Liver (tissue), 7 donors: ENCODE measurements at regions not wholly inside any gene's neighbourhood (a gene's known extent, or its start where the extent isn't known, plus 50 kb on each side); places are given as distances from the start of the nearest gene placed in this dataset.

ENCODE experiments used
- DNase-seq: peaks from one replicate; pipeline ENCODE4 v3.0.0-alpha.2; 2017; ENCODE audit warnings: low spot score
- H3K27ac ChIP-seq, 2 donors: one replicate each; pipeline ENCODE4 v1.7.0; 2013; ENCODE audit warnings: inconsistent platforms in 2 of 2, low read length in 2 of 2, control low read depth in 1 of 2, low read depth in 1 of 2, mild to moderate bottlenecking in 1 of 2
- H3K27me3 ChIP-seq, 4 donors: one replicate each; pipeline versions ENCODE4 v1.6.1 to v1.7.0; 2013; ENCODE audit warnings: low read length in 3 of 4, inconsistent platforms in 1 of 4, mild to moderate bottlenecking in 1 of 4, moderate library complexity in 1 of 4; ENCODE audit not compliant: control insufficient read depth in 4 of 4, insufficient read depth in 4 of 4
- H3K36me3 ChIP-seq, 4 donors: one replicate each; pipeline versions ENCODE4 v1.6.1 to v1.7.0; 2013; ENCODE audit warnings: low read length in 3 of 4, mild to moderate bottlenecking in 3 of 4, low read depth in 1 of 4, moderate library complexity in 1 of 4; ENCODE audit not compliant: control insufficient read depth in 4 of 4, insufficient read depth in 3 of 4
- H3K4me1 ChIP-seq, 4 donors: one replicate each; pipeline versions ENCODE4 v1.6.1 to v1.7.0; 2013; ENCODE audit warnings: low read length in 3 of 4, mild to moderate bottlenecking in 3 of 4, moderate library complexity in 1 of 4; ENCODE audit not compliant: control insufficient read depth in 4 of 4, insufficient read depth in 4 of 4
- H3K4me3 ChIP-seq, 3 donors: one replicate each; pipeline versions ENCODE4 v1.6.1 to v1.7.0; 2013; ENCODE audit warnings: low read length in 3 of 3, control low read depth in 1 of 3, low read depth in 1 of 3, mild to moderate bottlenecking in 1 of 3
- H3K9ac ChIP-seq, 2 donors: one replicate each; pipeline ENCODE4 v1.7.0; 2013; ENCODE audit warnings: low read length in 2 of 2, mild to moderate bottlenecking in 2 of 2, moderate library complexity in 2 of 2, control low read depth in 1 of 2, low read depth in 1 of 2
- H3K9me3 ChIP-seq, 4 donors: one replicate each; pipeline versions ENCODE4 v1.6.1 to v1.7.0; 2013; ENCODE audit warnings: low read length in 3 of 4; ENCODE audit not compliant: control insufficient read depth in 4 of 4
- EGR1 ChIP-seq, 2 donors: IDR thresholded peaks; 2 replicates each; pipeline ENCODE4 v1.6.1; 2016 to 2018; ENCODE audit warnings: antibody characterized with exemption in 2 of 2, low read depth in 2 of 2
- FOXA1 ChIP-seq: IDR thresholded peaks from 2 replicates; pipeline ENCODE4 v1.6.1; 2016; ENCODE audit warnings: antibody characterized with exemption
- FOXA2 ChIP-seq: IDR thresholded peaks from 2 replicates; pipeline ENCODE4 v1.6.1; 2016; ENCODE audit warnings: antibody characterized with exemption
- GABPA ChIP-seq, 2 donors: IDR thresholded peaks in 1 of 2; conservative IDR thresholded peaks in 1 of 2; 2 replicates each; pipeline ENCODE4 v1.6.1; 2016; ENCODE audit warnings: antibody characterized with exemption in 2 of 2, mild to moderate bottlenecking in 1 of 2, moderate library complexity in 1 of 2
- HNF4A ChIP-seq, 2 donors: conservative IDR thresholded peaks; 2 replicates each; pipeline ENCODE4 v1.6.1; 2016; ENCODE audit warnings: antibody characterized with exemption in 2 of 2, mild to moderate bottlenecking in 2 of 2
- HNF4G ChIP-seq: IDR thresholded peaks from 2 replicates; pipeline ENCODE4 v1.6.1; 2016; ENCODE audit warnings: antibody characterized with exemption
- JUND ChIP-seq, 2 donors: IDR thresholded peaks; 2 replicates each; pipeline ENCODE4 v1.6.1; 2016; ENCODE audit warnings: antibody characterized with exemption in 2 of 2
- NR2F2 ChIP-seq: IDR thresholded peaks from 2 replicates; pipeline ENCODE4 v1.6.1; 2016; ENCODE audit warnings: antibody characterized with exemption
- REST ChIP-seq: IDR thresholded peaks from 2 replicates; pipeline ENCODE4 v1.6.1; 2016; ENCODE audit warnings: antibody characterized with exemption, mild to moderate bottlenecking
- RXRA ChIP-seq, 2 donors: IDR thresholded peaks; 2 replicates each; pipeline ENCODE4 v1.6.1; 2017 to 2018; ENCODE audit warnings: antibody characterized with exemption in 2 of 2, mild to moderate bottlenecking in 1 of 2
- SP1 ChIP-seq: IDR thresholded peaks from 2 replicates; pipeline ENCODE4 v1.6.1; 2018; ENCODE audit warnings: antibody characterized with exemption, mild to moderate bottlenecking
- TAF1 ChIP-seq: conservative IDR thresholded peaks from 2 replicates; pipeline ENCODE4 v1.6.1; 2016; ENCODE audit warnings: antibody characterized with exemption, mild to moderate bottlenecking
- WGBS: extraction: QIAGEN DNeasy Blood & Tissue Kit; methylation state at CpG from one replicate; pipeline ENCODE4 v1.1.7; 2013; 5-methylcytosine and 5-hydroxymethylcytosine counted together
- TF ChIP-seq, protein P1 (sequence below): IDR thresholded peaks from 2 replicates; pipeline ENCODE4 v1.6.1; 2016; ENCODE audit warnings: antibody characterized with exemption
- TF ChIP-seq, protein P2 (sequence below): IDR thresholded peaks from 2 replicates; pipeline ENCODE4 v1.6.1; 2016; ENCODE audit warnings: antibody characterized with exemption
- donor health status: healthy.
- donor health status: healthy.
- donor health status: healthy.
- donor health status: healthy.

GRCh38 chr5:52491818-52492217, 295.9 kb upstream of the ITGA1 start:
- H3K4me3 ChIP-seq, result no peak overlapping the region
- H3K9me3 ChIP-seq, result no peaks in the 10 kb centered on the region
- no peak for DNase-seq
- H3K9ac ChIP-seq, result no peak overlapping the region
- no peaks in the 10 kb centered on the region for H3K36me3 ChIP-seq
- no peaks in the 10 kb centered on the region for H3K27me3 ChIP-seq
- H3K4me1 ChIP-seq, result no peaks in the 10 kb centered on the region
- H3K27ac ChIP-seq, result no peak overlapping the region
- TF ChIP-seq NR2F2 (no peak), JUND (IDR thresholded peaks at IDR 0.05) (no peak), SP1 (no peak), GABPA (IDR thresholded peaks at IDR 0.05 in 1 of 2, conservative IDR thresholded peaks at IDR 0.05 in 1 of 2) (no peak), RXRA (IDR thresholded peaks at IDR 0.05) (no peak), HNF4A (conservative IDR thresholded peaks at IDR 0.05) (no peak), HNF4G (no peak), TAF1 (no peak), FOXA2 (no peak), FOXA1 (no peak), EGR1 (IDR thresholded peaks at IDR 0.05; ENCODE audit: low read depth in 2 of 2) (no peak)
- TF ChIP-seq, protein P1, sequence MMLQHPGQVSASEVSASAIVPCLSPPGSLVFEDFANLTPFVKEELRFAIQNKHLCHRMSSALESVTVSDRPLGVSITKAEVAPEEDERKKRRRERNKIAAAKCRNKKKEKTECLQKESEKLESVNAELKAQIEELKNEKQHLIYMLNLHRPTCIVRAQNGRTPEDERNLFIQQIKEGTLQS, result no peak

- Histone ChIP-seq H3K4me1 (no peaks in the 10 kb centered on the region), H3K9ac (no peak overlapping the region), H3K27ac (no peak overlapping the region), H3K9me3 (no peaks in the 10 kb centered on the region), H3K4me3 (no peak overlapping the region), H3K27me3 (no peaks in the 10 kb centered on the region), H3K36me3 (no peaks in the 10 kb centered on the region)
- TF ChIP-seq RXRA (IDR thresholded peaks at IDR 0.05) (no peak), FOXA1 (no peak), REST (no peak), TAF1 (no peak), JUND (IDR thresholded peaks at IDR 0.05) (no peak), EGR1 (IDR thresholded peaks at IDR 0.05; ENCODE audit: low read depth in 2 of 2) (no peak), HNF4A (conservative IDR thresholded peaks at IDR 0.05) (no peak), GABPA (IDR thresholded peaks at IDR 0.05 in 1 of 2, conservative IDR thresholded peaks at IDR 0.05 in 1 of 2) (no peak)
- TF ChIP-seq, protein P2, sequence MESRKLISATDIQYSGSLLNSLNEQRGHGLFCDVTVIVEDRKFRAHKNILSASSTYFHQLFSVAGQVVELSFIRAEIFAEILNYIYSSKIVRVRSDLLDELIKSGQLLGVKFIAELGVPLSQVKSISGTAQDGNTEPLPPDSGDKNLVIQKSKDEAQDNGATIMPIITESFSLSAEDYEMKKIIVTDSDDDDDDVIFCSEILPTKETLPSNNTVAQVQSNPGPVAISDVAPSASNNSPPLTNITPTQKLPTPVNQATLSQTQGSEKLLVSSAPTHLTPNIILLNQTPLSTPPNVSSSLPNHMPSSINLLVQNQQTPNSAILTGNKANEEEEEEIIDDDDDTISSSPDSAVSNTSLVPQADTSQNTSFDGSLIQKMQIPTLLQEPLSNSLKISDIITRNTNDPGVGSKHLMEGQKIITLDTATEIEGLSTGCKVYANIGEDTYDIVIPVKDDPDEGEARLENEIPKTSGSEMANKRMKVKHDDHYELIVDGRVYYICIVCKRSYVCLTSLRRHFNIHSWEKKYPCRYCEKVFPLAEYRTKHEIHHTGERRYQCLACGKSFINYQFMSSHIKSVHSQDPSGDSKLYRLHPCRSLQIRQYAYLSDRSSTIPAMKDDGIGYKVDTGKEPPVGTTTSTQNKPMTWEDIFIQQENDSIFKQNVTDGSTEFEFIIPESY, result no peak
- TF ChIP-seq, protein P1, result no peak
- 66% methylated on average over 4 of the region's 4 CpGs for WGBS
- DNase-seq, result no peak
These were observed 290.5 kb upstream of the ITGA1 start for GRCh38 chr5:52497133-52497693.
